H9 (cell line): ENCODE measurements at regions not wholly inside any gene's neighbourhood (a gene's known extent, or its start where the extent isn't known, plus 50 kb on each side); places are given as distances from the start of the nearest gene placed in this dataset.

Experiments
- DNase-seq: peaks from one replicate; pipeline ENCODE4 v3.0.0-alpha.2; 2017
- H2AFZ ChIP-seq: one replicate; pipeline ENCODE4 v1.6.1; 2013; ENCODE audit warnings: mild to moderate bottlenecking, low read length, control low read depth, moderate library complexity
- H2AK5ac ChIP-seq: 2 replicates; pipeline ENCODE4 v1.6.1; 2013; ENCODE audit warnings: low read length, control low read depth, mixed read lengths; ENCODE audit not compliant: insufficient read length
- H2BK120ac ChIP-seq: one replicate; pipeline ENCODE4 v1.6.1; 2013; ENCODE audit warnings: low read depth, mild to moderate bottlenecking, low read length, control low read depth, inconsistent platforms; ENCODE audit not compliant: poor library complexity, severe bottlenecking
- H2BK12ac ChIP-seq: 2 replicates; pipeline ENCODE4 v1.6.1; 2013; ENCODE audit warnings: low read length, control low read depth, mixed read lengths, low read depth; ENCODE audit not compliant: insufficient read length
- H2BK15ac ChIP-seq: 2 replicates; pipeline ENCODE4 v1.6.1; 2013; ENCODE audit warnings: low read depth, low read length, control low read depth
- H2BK20ac ChIP-seq: one replicate; pipeline ENCODE4 v1.6.1; 2013; ENCODE audit warnings: low read depth, mild to moderate bottlenecking, low read length, control low read depth, inconsistent platforms; ENCODE audit not compliant: poor library complexity, severe bottlenecking
- H2BK5ac ChIP-seq: 2 replicates; pipeline ENCODE4 v1.6.1; 2013; ENCODE audit warnings: low read length, control low read depth, mixed read lengths; ENCODE audit not compliant: insufficient read length
- H3K14ac ChIP-seq: 2 replicates; pipeline ENCODE4 v1.6.1; 2013; ENCODE audit warnings: low read length, control low read depth; ENCODE audit not compliant: insufficient read depth
- H3K18ac ChIP-seq: 2 replicates; pipeline ENCODE4 v1.6.1; 2013; ENCODE audit warnings: low read depth, mild to moderate bottlenecking, mixed read lengths, low read length, control low read depth; ENCODE audit not compliant: insufficient read length
- H3K23ac ChIP-seq: 2 replicates; pipeline ENCODE4 v1.6.1; 2013; ENCODE audit warnings: low read length, control low read depth, mixed read lengths, low read depth; ENCODE audit not compliant: insufficient read length
- H3K23me2 ChIP-seq: 2 replicates; pipeline ENCODE4 v1.6.1; 2013; ENCODE audit warnings: low read depth, mild to moderate bottlenecking, mixed read lengths, low read length, control low read depth; ENCODE audit not compliant: insufficient read length, poor library complexity, severe bottlenecking
- H3K27ac ChIP-seq: 2 replicates; pipeline ENCODE4 v1.5.1; 2013; ENCODE audit warnings: low read length, control low read depth, mixed read lengths, low read depth; ENCODE audit not compliant: insufficient read length
- H3K27me3 ChIP-seq: 2 replicates; pipeline ENCODE4 v1.6.1; 2013; ENCODE audit warnings: low read length, control low read depth, inconsistent platforms; ENCODE audit not compliant: insufficient read depth
- H3K4ac ChIP-seq: 2 replicates; pipeline ENCODE4 v1.6.1; 2013; ENCODE audit warnings: low read depth, mild to moderate bottlenecking, control low read depth, inconsistent platforms, low read length, moderate library complexity
- H3K4me1 ChIP-seq: 2 replicates; pipeline ENCODE4 v1.6.1; 2013; ENCODE audit warnings: low read length, control low read depth, inconsistent platforms; ENCODE audit not compliant: insufficient read depth
- H3K4me2 ChIP-seq: 2 replicates; pipeline ENCODE4 v1.6.1; 2013; ENCODE audit warnings: low read length, control low read depth, mixed read lengths; ENCODE audit not compliant: insufficient read length, insufficient read depth
- H3K56ac ChIP-seq: 2 replicates; pipeline ENCODE4 v1.6.1; 2013; ENCODE audit warnings: low read depth, mild to moderate bottlenecking, mixed read lengths, low read length, control low read depth; ENCODE audit not compliant: insufficient read length
- H3K79me1 ChIP-seq: 2 replicates; pipeline ENCODE4 v1.6.1; 2013; ENCODE audit warnings: low read depth, mild to moderate bottlenecking, moderate library complexity, low read length, control low read depth, inconsistent platforms; ENCODE audit not compliant: insufficient read depth, poor library complexity, severe bottlenecking
- H3K79me2 ChIP-seq: 2 replicates; pipeline ENCODE4 v1.6.1; 2013; ENCODE audit warnings: low read length, control low read depth, inconsistent platforms; ENCODE audit not compliant: insufficient read depth
- H3K9ac ChIP-seq: 2 replicates; pipeline ENCODE4 v1.6.1; 2013; ENCODE audit warnings: low read length, control low read depth, mixed read lengths; ENCODE audit not compliant: insufficient read length; ENCODE audit errors: extremely low read depth
- H3K9me3 ChIP-seq: one replicate; pipeline ENCODE4 v1.6.1; 2013; ENCODE audit warnings: low read depth, low read length, inconsistent platforms; ENCODE audit not compliant: control insufficient read depth
- H3T11ph ChIP-seq: one replicate; pipeline ENCODE4 v1.6.1; 2013; ENCODE audit warnings: mild to moderate bottlenecking, low read length, control low read depth, inconsistent platforms
- H4K20me1 ChIP-seq: one replicate; pipeline ENCODE4 v1.6.1; 2013; ENCODE audit not compliant: control insufficient read depth, insufficient read length, insufficient read depth
- H4K5ac ChIP-seq: 2 replicates; pipeline ENCODE4 v1.6.1; 2013; ENCODE audit warnings: low read depth, mild to moderate bottlenecking, mixed read lengths, low read length, control low read depth; ENCODE audit not compliant: insufficient read length
- H4K8ac ChIP-seq: replicated peaks from 2 replicates; pipeline ENCODE4 v1.6.1; 2013; ENCODE audit warnings: low read length, control low read depth, mixed read lengths, low read depth; ENCODE audit not compliant: insufficient read length
- H4K91ac ChIP-seq: 2 replicates; pipeline ENCODE4 v1.6.1; 2013; ENCODE audit warnings: low read depth, mild to moderate bottlenecking, moderate library complexity, mixed read lengths, low read length, control low read depth; ENCODE audit not compliant: insufficient read length
- H3K27ac Mint-ChIP-seq, 3 experiments: 2 replicates in 2 of 3; 3 replicates in 1 of 3; pipeline ENCODE4 v1.8.0; 2020 to 2021; ENCODE audit warnings: mixed read lengths in 3 of 3, mild to moderate bottlenecking in 1 of 3, moderate library complexity in 1 of 3
- H3K27me3 Mint-ChIP-seq: 2 replicates; pipeline ENCODE4 v1.8.0; 2021; ENCODE audit warnings: low read depth, mild to moderate bottlenecking, moderate library complexity, mixed read lengths
- H3K36me3 Mint-ChIP-seq, 3 experiments: 2 replicates in 2 of 3; 3 replicates in 1 of 3; pipeline ENCODE4 v1.8.0; 2020 to 2021; ENCODE audit warnings: low read depth in 3 of 3, mixed read lengths in 3 of 3; ENCODE audit not compliant: insufficient read depth in 1 of 3
- H3K4me1 Mint-ChIP-seq, 2 experiments: 2 replicates each; pipeline ENCODE4 v1.8.0; 2020; ENCODE audit warnings: mixed read lengths in 2 of 2
- H3K4me3 Mint-ChIP-seq, 2 experiments: 2 replicates in 1 of 2; 3 replicates in 1 of 2; pipeline ENCODE4 v1.8.0; 2020 to 2021; ENCODE audit warnings: mild to moderate bottlenecking in 2 of 2, mixed read lengths in 2 of 2, moderate library complexity in 1 of 2
- H3K9me3 Mint-ChIP-seq, 2 experiments: 2 replicates in 1 of 2; 3 replicates in 1 of 2; pipeline ENCODE4 v1.8.0; 2020; ENCODE audit warnings: mild to moderate bottlenecking in 2 of 2, mixed read lengths in 2 of 2, moderate library complexity in 1 of 2
- CTCF ChIP-seq: fragments of 200-600 bp; sonication (generic); conservative IDR thresholded peaks from 3 replicates; pipeline ENCODE4 v1.8.0; 2021; ENCODE audit warnings: antibody characterized with exemption, mild to moderate bottlenecking
- WGBS: extraction: QIAGEN DNeasy Blood & Tissue Kit; methylation state at CpG from one replicate; pipeline ENCODE4 v1.1.7; 2013; ENCODE audit warnings: missing lambda C conversion rate, low lambda C conversion rate, mixed read lengths; ENCODE audit not compliant: insufficient read length; ENCODE audit errors: extremely low coverage; 5-methylcytosine and 5-hydroxymethylcytosine counted together

GRCh38 chr6:131408811-131409210, 164.2 kb upstream of the ARG1 start:
- Mint-ChIP-seq H3K4me3 (no peak overlapping the region), H3K36me3 (peaks cover 0 to 14% (median 14%) of the 10 kb centered on the region in 3 experiments; a peak in 4 of 7 replicates), H3K9me3 (peaks cover 13 to 15% of the 10 kb centered on the region in 2 experiments), H3K27me3 (no peaks in the 10 kb centered on the region), H3K27ac (no peak overlapping the region), H3K4me1 (no peaks in the 10 kb centered on the region)
- Histone ChIP-seq H3K9me3 (no peaks in the 10 kb centered on the region), H3K79me1 (no peaks in the 10 kb centered on the region), H3K4me2 (no peak overlapping the region), H3K4ac (no peak overlapping the region), H3K23me2 (no peaks in the 10 kb centered on the region), H2BK20ac (peak overlapping the region; percentile 45), H3K9ac (no peak overlapping the region), H3T11ph (no peak overlapping the region), H3K4me1 (no peaks in the 10 kb centered on the region), H2BK12ac (no peak overlapping the region), H4K20me1 (no peaks in the 10 kb centered on the region), H3K23ac (no peak overlapping the region), H2BK5ac (no peak overlapping the region), H2BK15ac (no peak overlapping the region), H3K27ac (no peak overlapping the region), H3K27me3 (no peaks in the 10 kb centered on the region), H3K18ac (no peak overlapping the region), H4K5ac (no peak overlapping the region), H2AK5ac (no peak overlapping the region), H3K56ac (no peak overlapping the region), H4K8ac (no peak overlapping the region), H2AFZ (no peak overlapping the region), H3K14ac (no peak overlapping the region), H3K79me2 (no peaks in the 10 kb centered on the region), H4K91ac (no peak overlapping the region), H2BK120ac (no peak overlapping the region)
- no CpG with 5 or more reads among the region's 1 CpG for whole genome bisulfite sequencing
- TF ChIP-seq CTCF = no peak
- DNase-seq = no peak
